Glutamatergic neuron (in vitro differentiated cells): ENCODE measurements at regions not wholly inside any gene's neighbourhood (a gene's known extent, or its start where the extent isn't known, plus 50 kb on each side); places are given as distances from the start of the nearest gene placed in this dataset.

ENCODE experiments used
- DNase-seq: peaks from one replicate; pipeline ENCODE4 v3.0.0; 2022
- H3K27ac Mint-ChIP-seq: one replicate; pipeline ENCODE4 v1.8.0; 2020; ENCODE audit warnings: mild to moderate bottlenecking, mixed read lengths, inconsistent platforms; ENCODE audit not compliant: unreplicated experiment
- H3K27me3 Mint-ChIP-seq: one replicate; pipeline ENCODE4 v1.8.0; 2020; ENCODE audit warnings: mild to moderate bottlenecking, moderate library complexity, mixed read lengths, inconsistent platforms; ENCODE audit not compliant: unreplicated experiment
- H3K36me3 Mint-ChIP-seq: one replicate; pipeline ENCODE4 v1.8.0; 2020; ENCODE audit warnings: mild to moderate bottlenecking, mixed read lengths, inconsistent platforms; ENCODE audit not compliant: unreplicated experiment
- H3K4me1 Mint-ChIP-seq: one replicate; pipeline ENCODE4 v1.8.0; 2020; ENCODE audit warnings: mild to moderate bottlenecking, low read depth, mixed read lengths, inconsistent platforms; ENCODE audit not compliant: unreplicated experiment
- H3K4me3 Mint-ChIP-seq: one replicate; pipeline ENCODE4 v1.8.0; 2020; ENCODE audit warnings: mild to moderate bottlenecking, mixed read lengths, inconsistent platforms; ENCODE audit not compliant: unreplicated experiment
- H3K9me3 Mint-ChIP-seq: one replicate; pipeline ENCODE4 v1.8.0; 2020; ENCODE audit warnings: mild to moderate bottlenecking, moderate library complexity, mixed read lengths, inconsistent platforms; ENCODE audit not compliant: unreplicated experiment
- CTCF ChIP-seq: fragments of 200-600 bp; sonication (generic); IDR thresholded peaks from one replicate; pipeline ENCODE4 v1.5.0; 2021; ENCODE audit not compliant: partially characterized antibody, unreplicated experiment

GRCh38 chr5:39665328-39665727 lies 240.5 kb upstream of the DAB2 start:
- Mint-ChIP-seq H3K4me3 (no peak overlapping the region), H3K27ac (no peak overlapping the region), H3K27me3 (no peaks in the 10 kb centered on the region), H3K9me3 (no peaks in the 10 kb centered on the region), H3K4me1 (no peaks in the 10 kb centered on the region), H3K36me3 (no peaks in the 10 kb centered on the region)
- TF ChIP-seq CTCF: no peak
- no peak for DNase-seq

- Mint-ChIP-seq H3K9me3 (no peaks in the 10 kb centered on the region), H3K27ac (no peak overlapping the region), H3K4me3 (no peak overlapping the region), H3K36me3 (no peaks in the 10 kb centered on the region), H3K27me3 (no peaks in the 10 kb centered on the region), H3K4me1 (no peaks in the 10 kb centered on the region)
- TF ChIP-seq CTCF: no peak
- DNase-seq: no peak
Measured at GRCh38 chr5:39662945-39663344, 238.2 kb upstream of the DAB2 start.

- H3K9me3 Mint-ChIP-seq: no peaks in the 10 kb centered on the region
- no peaks in the 10 kb centered on the region for H3K36me3 Mint-ChIP-seq
- H3K27me3 Mint-ChIP-seq: no peaks in the 10 kb centered on the region
- no peak for DNase-seq
- no peak overlapping the region for H3K4me3 Mint-ChIP-seq
- H3K4me1 Mint-ChIP-seq: no peaks in the 10 kb centered on the region
- no peak overlapping the region for H3K27ac Mint-ChIP-seq
- TF ChIP-seq CTCF: no peak
Measured at GRCh38 chr5:39661026-39661779, 236.4 kb upstream of the DAB2 start.

GRCh38 chr5:39660020-39660419 lies 235.2 kb upstream of the DAB2 start:
- no peak for TF ChIP-seq CTCF
- no peak for DNase-seq
- H3K27me3 Mint-ChIP-seq: no peaks in the 10 kb centered on the region
- H3K9me3 Mint-ChIP-seq: no peaks in the 10 kb centered on the region
- H3K4me1 Mint-ChIP-seq: no peaks in the 10 kb centered on the region
- H3K27ac Mint-ChIP-seq: no peak overlapping the region
- no peak overlapping the region for H3K4me3 Mint-ChIP-seq
- no peaks in the 10 kb centered on the region for H3K36me3 Mint-ChIP-seq

GRCh38 chr5:39658866-39659265 lies 234.1 kb upstream of the DAB2 start:
- no peaks in the 10 kb centered on the region for H3K4me1 Mint-ChIP-seq
- H3K9me3 Mint-ChIP-seq: no peaks in the 10 kb centered on the region
- H3K36me3 Mint-ChIP-seq: no peaks in the 10 kb centered on the region
- no peak overlapping the region for H3K4me3 Mint-ChIP-seq
- no peaks in the 10 kb centered on the region for H3K27me3 Mint-ChIP-seq
- no peak for DNase-seq
- H3K27ac Mint-ChIP-seq: no peak overlapping the region
- no peak for TF ChIP-seq CTCF
